GM19467 (cell line): ENCODE measurements at regions not wholly inside any gene's neighbourhood (a gene's known extent, or its start where the extent isn't known, plus 50 kb on each side); places are given as distances from the start of the nearest gene placed in this dataset.

Experiments
- ATAC-seq: cut with Tn5 transposase; IDR thresholded peaks from one replicate; pipeline ENCODE4 v1.9.1; 2021; ENCODE audit warnings: mild to moderate bottlenecking, moderate library complexity; ENCODE audit not compliant: unreplicated experiment

- no peak for ATAC-seq
Measured at GRCh38 chrX:13110433-13111324, 66.3 kb upstream of the FAM9C start.

- ATAC-seq: no peak
Measured at GRCh38 chrX:13109817-13110216, 65.4 kb upstream of the FAM9C start.

GRCh38 chrX:13103914-13104274 lies 59.5 kb upstream of the FAM9C start:
- no peak for ATAC-seq

GRCh38 chrX:13103188-13103913 lies 58.9 kb upstream of the FAM9C start:
- ATAC-seq: no peak

- ATAC-seq: no peak
Measured at GRCh38 chrX:13102636-13103035, 58.2 kb upstream of the FAM9C start.

GRCh38 chrX:13101441-13102139 lies 57.2 kb upstream of the FAM9C start:
- no peak for ATAC-seq

- no peak for ATAC-seq
Measured at GRCh38 chrX:13099121-13099520, 54.7 kb upstream of the FAM9C start.

- no peak for ATAC-seq
Measured at GRCh38 chrX:13096728-13097127, 52.3 kb upstream of the FAM9C start.

GRCh38 chrX:13094828-13095341 lies 50.5 kb upstream of the FAM9C start:
- ATAC-seq: no peak

GRCh38 chrX:13094374-13094773 lies 50.0 kb upstream of the FAM9C start:
- no peak for ATAC-seq
